ENCODE measurements at regions not wholly inside any gene's neighbourhood (a gene's known extent, or its start where the extent isn't known, plus 50 kb on each side); places are given as distances from the start of the nearest gene placed in this dataset.

- Histone ChIP-seq H3K4me3 (no peak overlapping the region), H3K4me1 (ENCODE audit: control insufficient read depth in 1 of 2, low read depth in 2 of 2) (no peaks in the 10 kb centered on the region), H3K36me3 (no peaks in the 10 kb centered on the region), H3K27ac (no peak overlapping the region), H3K27me3 (replicated peaks; ENCODE audit: insufficient read depth) (no peaks in the 10 kb centered on the region), H3K9me3 (no peaks in the 10 kb centered on the region)
- no peak for DNase-seq (ENCODE audit: low spot score)
- ATAC-seq (ENCODE audit: insufficient number of reproducible peaks, low FRiP score, low read depth): no peak
- TF ChIP-seq, protein P1, sequence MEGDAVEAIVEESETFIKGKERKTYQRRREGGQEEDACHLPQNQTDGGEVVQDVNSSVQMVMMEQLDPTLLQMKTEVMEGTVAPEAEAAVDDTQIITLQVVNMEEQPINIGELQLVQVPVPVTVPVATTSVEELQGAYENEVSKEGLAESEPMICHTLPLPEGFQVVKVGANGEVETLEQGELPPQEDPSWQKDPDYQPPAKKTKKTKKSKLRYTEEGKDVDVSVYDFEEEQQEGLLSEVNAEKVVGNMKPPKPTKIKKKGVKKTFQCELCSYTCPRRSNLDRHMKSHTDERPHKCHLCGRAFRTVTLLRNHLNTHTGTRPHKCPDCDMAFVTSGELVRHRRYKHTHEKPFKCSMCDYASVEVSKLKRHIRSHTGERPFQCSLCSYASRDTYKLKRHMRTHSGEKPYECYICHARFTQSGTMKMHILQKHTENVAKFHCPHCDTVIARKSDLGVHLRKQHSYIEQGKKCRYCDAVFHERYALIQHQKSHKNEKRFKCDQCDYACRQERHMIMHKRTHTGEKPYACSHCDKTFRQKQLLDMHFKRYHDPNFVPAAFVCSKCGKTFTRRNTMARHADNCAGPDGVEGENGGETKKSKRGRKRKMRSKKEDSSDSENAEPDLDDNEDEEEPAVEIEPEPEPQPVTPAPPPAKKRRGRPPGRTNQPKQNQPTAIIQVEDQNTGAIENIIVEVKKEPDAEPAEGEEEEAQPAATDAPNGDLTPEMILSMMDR (IDR thresholded peaks at IDR 0.05): no peak
These were observed 131.2 kb downstream of the TMEM18 start for GRCh38 chr2:545711-546650.

DNA sequence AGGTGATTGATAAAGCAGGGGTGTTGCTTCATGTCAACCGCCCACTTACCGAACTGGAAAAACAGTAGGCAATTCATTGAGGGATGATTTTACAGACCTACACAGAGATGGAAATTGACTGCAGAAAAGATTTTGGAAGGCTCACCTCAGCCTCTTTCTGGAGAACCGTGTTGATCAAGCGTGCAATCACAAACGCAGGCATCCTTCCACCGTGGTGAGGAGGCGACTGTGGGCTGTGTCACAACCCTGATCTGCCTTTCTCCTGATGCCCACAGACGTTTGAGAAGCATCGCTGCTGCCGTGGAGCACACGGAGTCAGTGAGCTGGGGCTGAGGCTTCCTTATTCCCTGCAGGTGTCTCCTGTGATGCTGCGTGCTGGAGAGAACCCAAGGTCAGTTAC is 132.0 kb downstream of the TMEM18 start:
- H3K36me3 ChIP-seq: no peaks in the 10 kb centered on the region
- no peak overlapping the region for H3K4me3 ChIP-seq
- no peaks in the 10 kb centered on the region for H3K4me1 ChIP-seq (ENCODE audit: control insufficient read depth in 1 of 2, low read depth in 2 of 2)
- DNase-seq (ENCODE audit: low spot score): no peak
- TF ChIP-seq, protein P1 (IDR thresholded peaks at IDR 0.05): no peak
- ATAC-seq (ENCODE audit: insufficient number of reproducible peaks, low FRiP score, low read depth): no peak
- no peaks in the 10 kb centered on the region for H3K9me3 ChIP-seq
- no peaks in the 10 kb centered on the region for H3K27me3 ChIP-seq (replicated peaks; ENCODE audit: insufficient read depth)
- H3K27ac ChIP-seq: no peak overlapping the region

GRCh38 chr2:538646-539045 is 138.6 kb downstream of the TMEM18 start:
- TF ChIP-seq, protein P1 (IDR thresholded peaks at IDR 0.05): no peak
- ATAC-seq (ENCODE audit: insufficient number of reproducible peaks, low FRiP score, low read depth) (no peak), DNase-seq (ENCODE audit: low spot score) (no peak)
- no peaks in the 10 kb centered on the region for H3K36me3 ChIP-seq
- H3K4me1 ChIP-seq (ENCODE audit: control insufficient read depth in 1 of 2, low read depth in 2 of 2): no peaks in the 10 kb centered on the region
- H3K27ac ChIP-seq: no peak overlapping the region
- no peak overlapping the region for H3K4me3 ChIP-seq
- no peaks in the 10 kb centered on the region for H3K27me3 ChIP-seq (replicated peaks; ENCODE audit: insufficient read depth)
- peaks cover 5% of the 10 kb centered on the region for H3K9me3 ChIP-seq

DNA sequence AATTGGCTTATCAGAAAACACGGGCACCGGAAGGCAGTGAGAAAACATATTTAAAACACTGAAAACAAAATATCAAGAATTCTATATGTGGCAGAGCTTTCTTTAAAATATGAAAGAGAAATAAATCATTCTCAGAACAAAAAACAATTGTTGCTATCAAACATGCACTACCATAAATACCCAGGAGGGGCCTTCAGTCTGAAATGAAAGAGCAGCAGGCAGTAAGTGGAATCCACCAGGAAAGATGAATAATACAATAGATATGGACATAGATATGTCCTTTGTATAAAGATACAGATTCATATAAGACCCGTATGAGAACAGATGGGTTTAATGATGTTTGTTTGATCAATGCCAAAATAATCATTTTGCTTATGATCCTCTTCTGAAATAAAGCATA is 142.0 kb downstream of the TMEM18 start:
- TF ChIP-seq, protein P1 (IDR thresholded peaks at IDR 0.05): no peak
- ATAC-seq (ENCODE audit: insufficient number of reproducible peaks, low FRiP score, low read depth) (no peak), DNase-seq (ENCODE audit: low spot score) (no peak)
- Histone ChIP-seq H3K9me3 (peaks cover 9% of the 10 kb centered on the region), H3K4me3 (no peak overlapping the region), H3K27me3 (replicated peaks; ENCODE audit: insufficient read depth) (no peaks in the 10 kb centered on the region), H3K4me1 (ENCODE audit: control insufficient read depth in 1 of 2, low read depth in 2 of 2) (no peaks in the 10 kb centered on the region), H3K36me3 (no peaks in the 10 kb centered on the region), H3K27ac (no peak overlapping the region)

DNA sequence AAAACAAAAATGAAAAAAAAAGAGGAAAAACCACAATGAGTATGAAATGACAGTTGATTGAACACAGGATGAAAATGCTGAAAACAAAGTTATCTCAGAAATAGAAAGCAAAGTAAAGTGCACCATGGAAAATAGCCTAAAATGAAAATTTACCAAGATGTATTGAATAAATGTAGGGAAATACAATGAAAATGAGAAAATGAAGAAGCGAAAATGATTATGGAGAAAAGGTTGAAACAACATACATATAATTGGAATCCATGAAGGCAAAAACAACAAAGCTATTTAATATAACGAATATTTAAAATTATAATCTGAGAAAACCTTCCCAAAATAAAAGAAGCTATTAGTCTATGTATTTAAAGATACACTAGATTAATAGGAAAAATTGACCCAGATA is 147.4 kb downstream of the TMEM18 start:
- no peaks in the 10 kb centered on the region for H3K27me3 ChIP-seq (replicated peaks; ENCODE audit: insufficient read depth)
- no peak overlapping the region for H3K27ac ChIP-seq
- H3K36me3 ChIP-seq: no peaks in the 10 kb centered on the region
- DNase-seq (ENCODE audit: low spot score) (no peak), ATAC-seq (ENCODE audit: insufficient number of reproducible peaks, low FRiP score, low read depth) (no peak)
- TF ChIP-seq, protein P1 (IDR thresholded peaks at IDR 0.05): no peak
- peaks cover 7% of the 10 kb centered on the region for H3K9me3 ChIP-seq
- no peak overlapping the region for H3K4me3 ChIP-seq
- H3K4me1 ChIP-seq (ENCODE audit: control insufficient read depth in 1 of 2, low read depth in 2 of 2): no peaks in the 10 kb centered on the region
